GM12878 (cell line): ENCODE measurements at regions not wholly inside any gene's neighbourhood (a gene's known extent, or its start where the extent isn't known, plus 50 kb on each side); places are given as distances from the start of the nearest gene placed in this dataset.

Experiments used
- ATAC-seq: fragments of 200-7000 bp; cut with Tn5 transposase; 3 replicates; pipeline ENCODE4 v1.9.1; 2020; ENCODE audit warnings: mild to moderate bottlenecking, moderate library complexity
- BruUV-seq: library from RNA; stranded (reverse); fragments of 400-500 nt; replicated peaks from 2 replicates; lab custom pipeline; 2021; lab: Mats Ljungman, UMichigan
- CTCF ChIA-PET: fragments of 300-600 bp; sonication (Branson Sonifier 250); formaldehyde crosslinking; extraction: SDS; loops from one replicate; lab custom pipeline; 2021; ENCODE audit warnings: inconsistent platforms; lab: Yijun Ruan, JAX
- POLR2A ChIA-PET: fragments of 350-600 bp; formaldehyde crosslinking; extraction: SDS; loops from one replicate; lab custom pipeline; 2021; ENCODE audit warnings: inconsistent platforms; lab: Charles Lee
- RAD21 ChIA-PET: fragments of 300-600 bp; sonication (Branson Sonifier 250); formaldehyde crosslinking; loops from one replicate; lab custom pipeline; 2023; ENCODE audit warnings: antibody characterized with exemption; ENCODE audit not compliant: unreplicated experiment; lab: Charles Lee
- SMC1A ChIA-PET: fragments of 300-600 bp; sonication (Branson Sonifier 250); formaldehyde crosslinking; loops from one replicate; lab custom pipeline; 2023; ENCODE audit not compliant: unreplicated experiment, uncharacterized antibody; lab: Charles Lee
- DNase-seq: peaks from one replicate; pipeline ENCODE4 v3.0.0-alpha.2; 2011; ENCODE audit warnings: low read depth, low spot score
- FAIRE-seq: peaks from 3 replicates; lab custom pipeline; 2011; peaks lifted over from hg19 to GRCh38; lab: Jason Lieb, UNC
- H2AFZ ChIP-seq: 2 replicates; pipeline ENCODE4 v1.6.0; 2011; ENCODE audit warnings: low read depth, low read length, control low read depth; ENCODE audit not compliant: control insufficient read depth
- H3K27ac ChIP-seq: 2 replicates; pipeline ENCODE4 v1.5.1; 2011; ENCODE audit warnings: control low read depth; ENCODE audit not compliant: control insufficient read depth, insufficient read depth
- H3K27me3 ChIP-seq, 2 experiments: replicated peaks in 1 of 2; 2 replicates each; pipeline versions ENCODE4 v1.6.0 to v1.6.1; 2011; ENCODE audit warnings: low read length in 1 of 2; ENCODE audit not compliant: control insufficient read depth in 2 of 2, insufficient read depth in 2 of 2
- H3K36me3 ChIP-seq, 2 experiments: 2 replicates each; pipeline ENCODE4 v1.5.1; 2011; ENCODE audit warnings: low read length in 1 of 2; ENCODE audit not compliant: control insufficient read depth in 2 of 2, insufficient read depth in 2 of 2
- H3K4me1 ChIP-seq: 2 replicates; pipeline ENCODE4 v1.6.1; 2011; ENCODE audit warnings: mild to moderate bottlenecking, low read length, moderate library complexity, mixed read lengths; ENCODE audit not compliant: control insufficient read depth, insufficient read depth
- H3K4me2 ChIP-seq: 2 replicates; pipeline ENCODE4 v1.6.0; 2011; ENCODE audit warnings: control low read depth; ENCODE audit not compliant: control insufficient read depth, insufficient read depth
- H3K4me3 ChIP-seq: fragments of 200-600 bp; sonication (generic); 2 replicates; pipeline ENCODE4 v1.5.1; 2016
- H3K79me2 ChIP-seq: 2 replicates; pipeline ENCODE4 v1.6.0; 2011; ENCODE audit warnings: low read length; ENCODE audit not compliant: control insufficient read depth, insufficient read depth
- H3K9ac ChIP-seq: 2 replicates; pipeline ENCODE4 v1.8.0; 2011; ENCODE audit warnings: low read length, control low read depth, mixed read lengths; ENCODE audit not compliant: control insufficient read depth, insufficient read depth
- H3K9me3 ChIP-seq: replicated peaks from 3 replicates; pipeline ENCODE4 v1.5.1; 2011; ENCODE audit warnings: mild to moderate bottlenecking, low read length; ENCODE audit not compliant: control insufficient read depth, insufficient read depth
- H4K20me1 ChIP-seq: 2 replicates; pipeline ENCODE4 v1.6.0; 2011; ENCODE audit not compliant: control insufficient read depth, insufficient read depth
- BHLHE40 ChIP-seq, 2 experiments: fragments of 450-650 bp in 1 of 2; IDR thresholded peaks; 2 replicates each; pipeline ENCODE4 v1.6.1; 2011 to 2017; ENCODE audit warnings: low read depth in 2 of 2, borderline replicate concordance in 1 of 2, improper control_type of control experiment in 1 of 2, low read length in 1 of 2, mild to moderate bottlenecking in 1 of 2
- NFYA ChIP-seq: IDR thresholded peaks from 2 replicates; pipeline ENCODE4 v1.6.1; 2011; ENCODE audit warnings: low read depth, mild to moderate bottlenecking, low read length, improper control_type of control experiment, borderline replicate concordance
- RCOR1 ChIP-seq: conservative IDR thresholded peaks from 2 replicates; pipeline ENCODE4 v1.6.1; 2012; ENCODE audit warnings: low read depth, low read length, improper control_type of control experiment
- RFX5 ChIP-seq: IDR thresholded peaks from 2 replicates; pipeline ENCODE4 v1.6.1; 2011; ENCODE audit warnings: low read depth, low read length, improper control_type of control experiment
- WGBS: methylation state at CpG from one replicate; pipeline ENCODE4 v1.1.6; 2016; ENCODE audit warnings: low lambda C conversion rate; ENCODE audit not compliant: insufficient replicate concordance, insufficient coverage; ENCODE audit errors: missing lambda C conversion rate; 5-methylcytosine and 5-hydroxymethylcytosine counted together
- in situ Hi-C: fragments of 300-500 bp; cut with MboI; formaldehyde crosslinking; loops from 9 replicates; pipeline ENCODE4 v1.14.3; 2018; ENCODE audit warnings: mixed read lengths
- intact Hi-C: fragments of 100-400 bp; cut with micrococcal nuclease; formaldehyde crosslinking; loops from one replicate; pipeline ENCODE4 v1.14.2; 2022; ENCODE audit not compliant: unreplicated experiment
- TF ChIP-seq, protein P1 (sequence below): fragments of 450-650 bp; IDR thresholded peaks from 2 replicates; pipeline ENCODE4 v1.6.1; 2016; ENCODE audit warnings: mild to moderate bottlenecking, moderate library complexity, borderline replicate concordance

DNA sequence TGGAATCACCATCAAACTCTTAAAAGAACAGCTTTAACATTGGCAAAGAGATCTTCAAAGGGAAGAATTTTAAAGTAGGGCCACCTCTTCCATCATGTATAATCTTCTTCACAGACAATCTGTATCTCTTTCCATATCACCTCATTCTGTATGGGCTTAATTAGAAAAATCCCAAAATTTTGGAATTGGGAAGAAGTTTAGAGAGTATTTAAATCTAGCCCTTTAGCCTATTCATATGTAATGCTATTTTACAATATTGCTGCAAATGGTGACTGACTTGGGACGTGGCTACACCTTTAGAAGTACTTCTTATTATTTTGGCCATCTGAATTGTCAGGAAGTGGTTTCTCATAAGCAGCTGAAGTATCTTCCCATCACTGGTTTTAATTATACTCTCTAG lies 474.3 kb downstream of the RFPL4B start:
- WGBS: 0% methylated on average over 1 of the region's 1 CpG
- RAD21 ChIA-PET: no interaction called here
- Histone ChIP-seq H3K27me3 (no peaks in the 10 kb centered on the region), H3K4me1 (no peaks in the 10 kb centered on the region), H3K27ac (no peak overlapping the region), H3K9me3 (no peaks in the 10 kb centered on the region; the same call in 2 of the 3 replicates), H3K4me2 (no peak overlapping the region), H2AFZ (no peak overlapping the region), H3K36me3 (no peaks in the 10 kb centered on the region), H3K79me2 (no peaks in the 10 kb centered on the region), H4K20me1 (no peaks in the 10 kb centered on the region), H3K4me3 (no peak overlapping the region), H3K9ac (no peak overlapping the region)
- BruUV-seq: no TSS peak
- in situ Hi-C loops: no loop called here
- POLR2A ChIA-PET: no interaction called here
- ATAC-seq: no peak
- intact Hi-C loops: no loop called here
- no peak for FAIRE-seq
- no peak for DNase-seq
- SMC1A ChIA-PET: interaction anchor here (1.2 to 1.4 kb wide), 2 partner anchors 14 to 18 kb away, joined by 3 read pairs; no protein-coding TSS in a partner anchor
- no peak for TF ChIP-seq RFX5
- TF ChIP-seq RCOR1: no peak
- no peak for TF ChIP-seq NFYA
- no peak for TF ChIP-seq BHLHE40 (IDR thresholded peaks at IDR 0.05; ENCODE audit: borderline replicate concordance in 1 of 2, low read depth in 2 of 2, low read length in 1 of 2)
- TF ChIP-seq, protein P1, sequence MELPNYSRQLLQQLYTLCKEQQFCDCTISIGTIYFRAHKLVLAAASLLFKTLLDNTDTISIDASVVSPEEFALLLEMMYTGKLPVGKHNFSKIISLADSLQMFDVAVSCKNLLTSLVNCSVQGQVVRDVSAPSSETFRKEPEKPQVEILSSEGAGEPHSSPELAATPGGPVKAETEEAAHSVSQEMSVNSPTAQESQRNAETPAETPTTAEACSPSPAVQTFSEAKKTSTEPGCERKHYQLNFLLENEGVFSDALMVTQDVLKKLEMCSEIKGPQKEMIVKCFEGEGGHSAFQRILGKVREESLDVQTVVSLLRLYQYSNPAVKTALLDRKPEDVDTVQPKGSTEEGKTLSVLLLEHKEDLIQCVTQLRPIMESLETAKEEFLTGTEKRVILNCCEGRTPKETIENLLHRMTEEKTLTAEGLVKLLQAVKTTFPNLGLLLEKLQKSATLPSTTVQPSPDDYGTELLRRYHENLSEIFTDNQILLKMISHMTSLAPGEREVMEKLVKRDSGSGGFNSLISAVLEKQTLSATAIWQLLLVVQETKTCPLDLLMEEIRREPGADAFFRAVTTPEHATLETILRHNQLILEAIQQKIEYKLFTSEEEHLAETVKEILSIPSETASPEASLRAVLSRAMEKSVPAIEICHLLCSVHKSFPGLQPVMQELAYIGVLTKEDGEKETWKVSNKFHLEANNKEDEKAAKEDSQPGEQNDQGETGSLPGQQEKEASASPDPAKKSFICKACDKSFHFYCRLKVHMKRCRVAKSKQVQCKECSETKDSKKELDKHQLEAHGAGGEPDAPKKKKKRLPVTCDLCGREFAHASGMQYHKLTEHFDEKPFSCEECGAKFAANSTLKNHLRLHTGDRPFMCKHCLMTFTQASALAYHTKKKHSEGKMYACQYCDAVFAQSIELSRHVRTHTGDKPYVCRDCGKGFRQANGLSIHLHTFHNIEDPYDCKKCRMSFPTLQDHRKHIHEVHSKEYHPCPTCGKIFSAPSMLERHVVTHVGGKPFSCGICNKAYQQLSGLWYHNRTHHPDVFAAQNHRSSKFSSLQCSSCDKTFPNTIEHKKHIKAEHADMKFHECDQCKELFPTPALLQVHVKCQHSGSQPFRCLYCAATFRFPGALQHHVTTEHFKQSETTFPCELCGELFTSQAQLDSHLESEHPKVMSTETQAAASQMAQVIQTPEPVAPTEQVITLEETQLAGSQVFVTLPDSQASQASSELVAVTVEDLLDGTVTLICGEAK: no peak
- CTCF ChIA-PET: no interaction called here
